ENCODE measurements at regions not wholly inside any gene's neighbourhood (a gene's known extent, or its start where the extent isn't known, plus 50 kb on each side); places are given as distances from the start of the nearest gene placed in this dataset.

GRCh38 chr5:164091836-164092235, 586.4 kb downstream of the MAT2B start:
- ATAC-seq, result no peak
- DNase-seq (ENCODE audit: low spot score), result no peak
- Histone ChIP-seq H3K4me2 (ENCODE audit: low read depth, low read length) (no peak overlapping the region), H4K20me1 (ENCODE audit: insufficient read depth, low read length) (no peaks in the 10 kb centered on the region), H3K27me3 (ENCODE audit: control insufficient read depth in 1 of 2, insufficient read depth in 2 of 2, low read length in 2 of 2) (no peaks in the 10 kb centered on the region), H2AFZ (ENCODE audit: low read length) (no peak overlapping the region), H3K4me1 (ENCODE audit: insufficient read depth, low read length) (no peaks in the 10 kb centered on the region), H3K9ac (ENCODE audit: insufficient read depth, low read depth, low read length) (no peak overlapping the region), H3K36me3 (replicated peaks in 1 of 2; ENCODE audit: control insufficient read depth in 1 of 2, insufficient read depth in 2 of 2, low read length in 2 of 2) (no peaks in the 10 kb centered on the region), H3K79me2 (ENCODE audit: insufficient read depth, low read length) (no peaks in the 10 kb centered on the region), H3K9me3 (ENCODE audit: low read length) (peaks cover 18% of the 10 kb centered on the region), H3K4me3 (replicated peaks in 1 of 3; ENCODE audit: insufficient read depth in 1 of 3, low read depth in 2 of 3, low read length in 3 of 3) (no peak overlapping the region), H3K27ac (ENCODE audit: extremely low read length, insufficient read depth, low read length) (no peak overlapping the region)
- 0% methylated on average over 2 of the region's 2 CpGs for WGBS (ENCODE audit: low lambda C conversion rate)
- no TSS peak for BruUV-seq (replicated peaks)
- in situ Hi-C loops (cut with HindIII; ENCODE audit: extremely low pct_ligation_motif_present, low pct_unique_long_range_greater_than_20kb) (no loop called here), intact Hi-C loops (cut with micrococcal nuclease; ENCODE audit: unreplicated experiment) (no loop called here)
- ChIA-PET CTCF (ENCODE audit: low intra/inter-chr PET ratio, low total read pairs) (no interaction called here), POLR2A (no interaction called here)
- no peak for FAIRE-seq
- TF ChIP-seq CHCHD3 (CRISPR knock-in tag; IDR thresholded peaks at IDR 0.05) (no peak), ZBTB39 (CRISPR knock-in tag; IDR thresholded peaks at IDR 0.05) (no peak), POLR2AphosphoS2 (IDR thresholded peaks at IDR 0.05; ENCODE audit: low read depth, low read length) (no peak), AFF4 (CRISPR knock-in tag; IDR thresholded peaks at IDR 0.05) (no peak), ZNF792 (CRISPR knock-in tag; IDR thresholded peaks at IDR 0.05) (no peak), ATF5 (CRISPR knock-in tag; IDR thresholded peaks at IDR 0.05; ENCODE audit: low read depth) (no peak), ZNF557 (CRISPR knock-in tag; IDR thresholded peaks at IDR 0.05) (no peak), ZNF275 (CRISPR knock-in tag; IDR thresholded peaks at IDR 0.05; ENCODE audit: borderline replicate concordance) (no peak), GRHL1 (CRISPR knock-in tag; conservative IDR thresholded peaks at IDR 0.05) (no peak), NAIF1 (CRISPR knock-in tag; IDR thresholded peaks at IDR 0.05; ENCODE audit: borderline replicate concordance) (no peak), SIX4 (CRISPR knock-in tag; IDR thresholded peaks at IDR 0.05) (no peak), MLLT10 (CRISPR knock-in tag; IDR thresholded peaks at IDR 0.05) (no peak), E2F1 (CRISPR knock-in tag; IDR thresholded peaks at IDR 0.05) (no peak)
